Astrocyte of the cerebellum (primary cell): ENCODE measurements at regions not wholly inside any gene's neighbourhood (a gene's known extent, or its start where the extent isn't known, plus 50 kb on each side); places are given as distances from the start of the nearest gene placed in this dataset.

Experiments
- DNase-seq: peaks from one replicate; pipeline ENCODE4 v3.0.0-alpha.2; 2011; ENCODE audit warnings: low read depth
- H3K4me3 ChIP-seq: 2 replicates; pipeline ENCODE4 v1.5.1; 2011; ENCODE audit warnings: mild to moderate bottlenecking, low read depth, low read length, moderate library complexity
- CTCF ChIP-seq: IDR thresholded peaks from 2 replicates; pipeline ENCODE4 v1.5.1; 2012; ENCODE audit warnings: low read length, low read depth, moderate library complexity, mild to moderate bottlenecking; ENCODE audit errors: missing control alignments
- in situ Hi-C: cut with HindIII; loops from 2 replicates; pipeline ENCODE4 v1.10.0; 2017; ENCODE audit warnings: low sequenced_read_pairs

DNA sequence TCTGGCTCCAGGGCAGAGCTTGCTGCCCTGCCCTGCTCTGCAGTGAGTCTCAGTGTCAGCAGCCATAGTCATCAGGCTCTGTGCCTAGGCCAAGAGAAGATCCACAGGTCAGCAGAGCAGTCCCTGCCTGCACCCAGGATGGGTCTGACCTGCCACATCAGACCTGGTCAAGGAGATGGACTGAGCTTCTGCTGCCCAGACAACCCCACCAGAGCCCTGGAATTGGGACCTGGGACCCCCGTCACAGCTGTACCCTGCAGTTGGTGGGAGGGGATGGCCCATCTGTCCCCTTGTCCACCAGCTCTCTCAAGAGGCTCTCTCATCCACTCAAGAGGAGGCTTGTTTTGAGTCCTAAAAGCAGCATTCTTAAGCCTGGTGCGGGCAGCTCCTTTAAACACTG lies 142.6 kb downstream of the TFCP2L1 start:
- TF ChIP-seq CTCF, result no peak
- H3K4me3 ChIP-seq, result no peak overlapping the region
- in situ Hi-C loops, result no loop called here
- DNase-seq, result no peak

GRCh38 chr2:121144111-121144510 lies 140.9 kb downstream of the TFCP2L1 start:
- no peak for DNase-seq
- in situ Hi-C loops, result no loop called here
- TF ChIP-seq CTCF, result no peak
- no peak overlapping the region for H3K4me3 ChIP-seq

GRCh38 chr2:121146630-121147029 lies 138.4 kb downstream of the TFCP2L1 start:
- no peak for TF ChIP-seq CTCF
- DNase-seq, result no peak
- in situ Hi-C loops, result no loop called here
- no peak overlapping the region for H3K4me3 ChIP-seq

DNA sequence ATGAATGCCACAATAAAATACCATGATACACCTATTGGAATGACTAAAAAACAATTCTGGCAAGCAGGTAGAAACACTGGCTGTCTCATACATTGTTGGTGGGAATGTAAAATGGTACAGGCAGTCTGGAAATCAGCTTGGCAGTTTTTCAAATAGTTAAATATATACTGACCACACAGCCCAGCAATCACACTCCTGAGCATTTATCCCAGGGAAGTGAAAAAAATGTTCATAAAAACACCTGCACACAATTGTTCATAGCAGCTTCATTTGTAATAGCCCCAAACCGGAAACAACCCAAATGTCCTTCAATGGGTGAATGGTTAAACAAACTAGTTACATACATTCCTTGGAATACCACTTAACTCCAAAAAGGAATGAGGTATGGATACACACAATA lies 137.2 kb downstream of the TFCP2L1 start:
- H3K4me3 ChIP-seq, result no peak overlapping the region
- peak; percentile 19 for DNase-seq
- TF ChIP-seq CTCF, result no peak
- in situ Hi-C loops, result no loop called here

GRCh38 chr2:121148481-121148880 lies 136.5 kb downstream of the TFCP2L1 start:
- no peak overlapping the region for H3K4me3 ChIP-seq
- in situ Hi-C loops, result no loop called here
- TF ChIP-seq CTCF, result no peak
- DNase-seq, result no peak

GRCh38 chr2:121149384-121149783 lies 135.6 kb downstream of the TFCP2L1 start:
- no peak overlapping the region for H3K4me3 ChIP-seq
- in situ Hi-C loops, result no loop called here
- TF ChIP-seq CTCF, result no peak
- DNase-seq, result no peak

DNA sequence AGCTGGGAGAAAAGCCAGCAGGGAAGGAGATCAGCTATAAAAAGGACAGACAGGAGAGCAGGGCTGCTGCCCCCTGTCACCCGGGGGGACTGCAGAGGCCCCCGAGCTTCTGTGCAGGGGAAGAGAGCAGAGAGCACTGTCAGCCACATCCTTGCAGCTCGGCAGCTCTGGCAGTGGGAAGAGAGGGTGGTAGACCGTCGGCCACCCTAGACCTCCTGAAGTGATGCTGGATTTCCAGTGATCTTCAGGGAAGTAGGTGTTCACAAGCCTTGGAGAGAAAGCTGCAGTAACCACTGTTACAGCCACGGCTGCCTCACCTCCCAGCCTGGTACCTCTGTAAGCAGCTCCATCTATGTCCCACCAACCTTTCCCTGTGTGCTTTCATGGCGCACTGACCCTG lies 134.9 kb downstream of the TFCP2L1 start:
- no peak overlapping the region for H3K4me3 ChIP-seq
- no peak for DNase-seq
- no peak for TF ChIP-seq CTCF
- in situ Hi-C loops, result no loop called here
